SK-N-SH (cell line): ENCODE measurements at regions not wholly inside any gene's neighbourhood (a gene's known extent, or its start where the extent isn't known, plus 50 kb on each side); places are given as distances from the start of the nearest gene placed in this dataset.

ENCODE experiments used
- CTCF ChIP-seq: fragments of 200-600 bp; sonication (generic); IDR thresholded peaks from 2 replicates; pipeline ENCODE4 v1.6.1; 2017; ENCODE audit warnings: antibody characterized with exemption, mild to moderate bottlenecking, moderate library complexity
- EP300 ChIP-seq, 2 experiments: IDR thresholded peaks; 2 replicates each; pipeline versions ENCODE4 v1.4.0 to v1.6.1; 2012; ENCODE audit warnings: borderline replicate concordance in 1 of 2, low read depth in 1 of 2, low read length in 1 of 2
- GATA2 ChIP-seq: sonication (generic); formaldehyde crosslinking; IDR thresholded peaks from 2 replicates; pipeline ENCODE4 v1.5.0; 2020; ENCODE audit warnings: mild to moderate bottlenecking, missing genetic modification reagents
- NFIC ChIP-seq: IDR thresholded peaks from 2 replicates; pipeline ENCODE4 v1.4.0; 2012; ENCODE audit warnings: borderline replicate concordance
- SIN3A ChIP-seq: IDR thresholded peaks from 2 replicates; pipeline ENCODE4 v1.6.1; 2012; ENCODE audit warnings: low read depth, mild to moderate bottlenecking, low read length, moderate library complexity, borderline replicate concordance
- YY1 ChIP-seq: IDR thresholded peaks from 2 replicates; pipeline ENCODE4 v1.4.0; 2012; ENCODE audit warnings: low read depth, mild to moderate bottlenecking

- no peak for TF ChIP-seq CTCF
- no peak for TF ChIP-seq GATA2 (CRISPR knock-in tag)
- no peak for TF ChIP-seq SIN3A
- TF ChIP-seq NFIC, result no peak
- TF ChIP-seq YY1, result no peak
- no peak for TF ChIP-seq EP300 (IDR thresholded peaks at IDR 0.05; ENCODE audit: borderline replicate concordance in 1 of 2, low read depth in 1 of 2, low read length in 1 of 2)
Observed at GRCh38 chr2:38129987-38130386, 54.0 kb upstream of the CYP1B1 start.
